Neural progenitor cell (in vitro differentiated cells): ENCODE measurements at regions not wholly inside any gene's neighbourhood (a gene's known extent, or its start where the extent isn't known, plus 50 kb on each side); places are given as distances from the start of the nearest gene placed in this dataset.

Experiments used
- DNase-seq: peaks from one replicate; pipeline ENCODE4 v3.0.0-alpha.2; 2016; ENCODE audit warnings: low spot score
- H2AFZ ChIP-seq: fragments of 200-600 bp; sonication (generic); replicated peaks from 2 replicates; pipeline ENCODE4 v1.6.1; 2016; ENCODE audit warnings: antibody characterized with exemption
- H3F3A ChIP-seq: fragments of 200-600 bp; sonication (generic); 2 replicates; pipeline ENCODE4 v1.6.1; 2016; ENCODE audit warnings: antibody characterized with exemption, low read depth
- H3K27ac ChIP-seq: fragments of 200-600 bp; sonication (generic); 2 replicates; pipeline ENCODE4 v1.5.1; 2016; ENCODE audit warnings: mild to moderate bottlenecking
- H3K27me3 ChIP-seq: fragments of 200-600 bp; sonication (generic); 2 replicates; pipeline ENCODE4 v1.6.1; 2016; ENCODE audit warnings: mild to moderate bottlenecking, moderate library complexity
- H3K36me3 ChIP-seq: fragments of 200-600 bp; sonication (generic); 2 replicates; pipeline ENCODE4 v1.5.1; 2016
- H3K4me1 ChIP-seq: fragments of 200-600 bp; sonication (generic); 2 replicates; pipeline ENCODE4 v1.6.1; 2016; ENCODE audit warnings: mixed run types
- H3K4me2 ChIP-seq: fragments of 200-600 bp; sonication (generic); 2 replicates; pipeline ENCODE4 v1.6.1; 2016
- H3K4me3 ChIP-seq: fragments of 200-600 bp; sonication (generic); 2 replicates; pipeline ENCODE4 v1.5.1; 2016
- H3K79me2 ChIP-seq: fragments of 200-600 bp; sonication (generic); 2 replicates; pipeline ENCODE4 v1.6.1; 2016; ENCODE audit warnings: low read depth
- H3K9ac ChIP-seq: fragments of 200-600 bp; sonication (generic); 2 replicates; pipeline ENCODE4 v1.6.1; 2016
- H3K9me3 ChIP-seq: fragments of 200-600 bp; sonication (generic); 2 replicates; pipeline ENCODE4 v1.5.1; 2016; ENCODE audit warnings: low read depth
- H4K20me1 ChIP-seq: fragments of 200-600 bp; sonication (generic); 2 replicates; pipeline ENCODE4 v1.6.1; 2016; ENCODE audit warnings: low read depth
- H3K27ac Mint-ChIP-seq: 3 replicates; pipeline ENCODE4 v1.8.0; 2021; ENCODE audit warnings: mixed read lengths
- H3K27me3 Mint-ChIP-seq: 2 replicates; pipeline ENCODE4 v1.8.0; 2022; ENCODE audit warnings: low read depth, mild to moderate bottlenecking, inconsistent platforms, moderate library complexity, mixed read lengths; ENCODE audit not compliant: insufficient read depth
- H3K36me3 Mint-ChIP-seq: 3 replicates; pipeline ENCODE4 v1.8.0; 2021; ENCODE audit warnings: mixed read lengths
- H3K4me1 Mint-ChIP-seq: 3 replicates; pipeline ENCODE4 v1.8.0; 2021; ENCODE audit warnings: mixed read lengths
- H3K4me3 Mint-ChIP-seq: 3 replicates; pipeline ENCODE4 v1.8.0; 2021; ENCODE audit warnings: mild to moderate bottlenecking, moderate library complexity, mixed read lengths
- H3K9me3 Mint-ChIP-seq: 3 replicates; pipeline ENCODE4 v1.8.0; 2020; ENCODE audit warnings: mixed read lengths
- EZH2 ChIP-seq: fragments of 200-600 bp; sonication (generic); IDR thresholded peaks from 2 replicates; pipeline ENCODE4 v1.6.1; 2017; ENCODE audit warnings: antibody characterized with exemption, mild to moderate bottlenecking, moderate library complexity
- EZH2phosphoT487 ChIP-seq: fragments of 200-600 bp; sonication (generic); IDR thresholded peaks from 2 replicates; pipeline ENCODE4 v1.6.1; 2017; ENCODE audit warnings: antibody characterized with exemption
- TF ChIP-seq, protein P1 (sequence below): fragments of 200-600 bp; sonication (generic); IDR thresholded peaks from 2 replicates; pipeline ENCODE4 v1.5.1; 2017; ENCODE audit warnings: antibody characterized with exemption, mild to moderate bottlenecking

DNA sequence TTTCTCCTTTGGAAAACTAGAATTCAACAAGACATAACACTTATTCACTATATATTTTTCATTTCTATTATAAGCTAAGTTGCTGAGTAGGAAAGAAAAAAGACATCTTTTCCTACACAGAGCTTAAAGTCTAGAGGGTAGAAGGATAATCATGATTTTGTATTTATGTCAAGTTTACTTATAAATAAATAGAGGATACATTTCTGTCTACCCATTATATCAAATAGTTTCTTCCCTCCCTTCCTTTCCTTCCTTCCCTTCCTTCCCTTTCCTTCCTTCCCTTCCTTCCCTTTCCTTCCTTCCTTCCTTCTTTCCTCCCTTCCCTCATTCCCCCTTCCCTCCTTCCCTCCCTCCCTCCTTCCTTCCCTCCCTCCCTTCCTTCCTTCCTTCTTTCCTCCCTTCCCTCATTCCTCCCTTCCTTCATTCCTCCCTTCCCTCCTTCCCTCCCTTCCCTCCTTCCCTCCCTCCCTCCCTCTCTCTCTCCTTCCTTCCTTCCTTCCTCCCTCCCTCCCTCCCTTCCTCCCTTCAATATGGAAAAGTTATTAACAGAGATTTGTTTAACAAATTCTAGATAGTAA is 308.4 kb upstream of the COL3A1 start:
- Histone ChIP-seq H3K27me3 (no peaks in the 10 kb centered on the region), H3K4me3 (no peak overlapping the region), H3K27ac (no peak overlapping the region), H3K4me2 (no peak overlapping the region), H4K20me1 (no peaks in the 10 kb centered on the region), H3K9ac (no peak overlapping the region), H3K9me3 (no peaks in the 10 kb centered on the region), H3F3A (no peaks in the 10 kb centered on the region), H3K36me3 (no peaks in the 10 kb centered on the region), H2AFZ (no peak overlapping the region), H3K79me2 (no peaks in the 10 kb centered on the region), H3K4me1 (no peaks in the 10 kb centered on the region)
- Mint-ChIP-seq H3K9me3 (no peaks in the 10 kb centered on the region), H3K4me3 (no peak overlapping the region), H3K27me3 (peaks cover 2% of the 10 kb centered on the region), H3K27ac (no peak overlapping the region), H3K36me3 (no peaks in the 10 kb centered on the region), H3K4me1 (peaks cover 9% of the 10 kb centered on the region)
- no peak for DNase-seq
- TF ChIP-seq, protein P1, sequence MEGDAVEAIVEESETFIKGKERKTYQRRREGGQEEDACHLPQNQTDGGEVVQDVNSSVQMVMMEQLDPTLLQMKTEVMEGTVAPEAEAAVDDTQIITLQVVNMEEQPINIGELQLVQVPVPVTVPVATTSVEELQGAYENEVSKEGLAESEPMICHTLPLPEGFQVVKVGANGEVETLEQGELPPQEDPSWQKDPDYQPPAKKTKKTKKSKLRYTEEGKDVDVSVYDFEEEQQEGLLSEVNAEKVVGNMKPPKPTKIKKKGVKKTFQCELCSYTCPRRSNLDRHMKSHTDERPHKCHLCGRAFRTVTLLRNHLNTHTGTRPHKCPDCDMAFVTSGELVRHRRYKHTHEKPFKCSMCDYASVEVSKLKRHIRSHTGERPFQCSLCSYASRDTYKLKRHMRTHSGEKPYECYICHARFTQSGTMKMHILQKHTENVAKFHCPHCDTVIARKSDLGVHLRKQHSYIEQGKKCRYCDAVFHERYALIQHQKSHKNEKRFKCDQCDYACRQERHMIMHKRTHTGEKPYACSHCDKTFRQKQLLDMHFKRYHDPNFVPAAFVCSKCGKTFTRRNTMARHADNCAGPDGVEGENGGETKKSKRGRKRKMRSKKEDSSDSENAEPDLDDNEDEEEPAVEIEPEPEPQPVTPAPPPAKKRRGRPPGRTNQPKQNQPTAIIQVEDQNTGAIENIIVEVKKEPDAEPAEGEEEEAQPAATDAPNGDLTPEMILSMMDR, result no peak
- no peak for TF ChIP-seq EZH2
- TF ChIP-seq EZH2phosphoT487, result no peak

DNA sequence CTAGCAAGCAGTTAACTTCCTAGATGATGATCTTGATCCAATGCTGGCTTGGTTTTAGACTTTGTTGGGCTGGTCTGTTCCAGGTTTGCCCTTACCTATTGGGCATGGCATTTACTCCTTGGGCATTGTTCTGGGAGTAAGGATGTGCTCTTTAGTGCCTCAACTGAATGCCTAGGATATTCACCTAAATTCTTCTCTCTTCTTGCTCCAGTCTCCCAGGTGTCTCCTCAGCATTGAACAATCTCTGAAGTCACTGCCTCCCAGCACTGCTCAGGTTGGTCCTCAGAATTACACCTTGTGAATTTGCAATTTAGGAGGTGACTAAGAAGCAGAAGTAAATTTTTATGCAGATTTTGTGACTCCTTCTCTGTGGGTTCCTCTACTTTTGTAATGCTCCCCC is 307.7 kb upstream of the COL3A1 start:
- H3K4me3 Mint-ChIP-seq, result no peak overlapping the region
- Histone ChIP-seq H3K9me3 (no peaks in the 10 kb centered on the region), H3K4me2 (no peak overlapping the region)

DNA sequence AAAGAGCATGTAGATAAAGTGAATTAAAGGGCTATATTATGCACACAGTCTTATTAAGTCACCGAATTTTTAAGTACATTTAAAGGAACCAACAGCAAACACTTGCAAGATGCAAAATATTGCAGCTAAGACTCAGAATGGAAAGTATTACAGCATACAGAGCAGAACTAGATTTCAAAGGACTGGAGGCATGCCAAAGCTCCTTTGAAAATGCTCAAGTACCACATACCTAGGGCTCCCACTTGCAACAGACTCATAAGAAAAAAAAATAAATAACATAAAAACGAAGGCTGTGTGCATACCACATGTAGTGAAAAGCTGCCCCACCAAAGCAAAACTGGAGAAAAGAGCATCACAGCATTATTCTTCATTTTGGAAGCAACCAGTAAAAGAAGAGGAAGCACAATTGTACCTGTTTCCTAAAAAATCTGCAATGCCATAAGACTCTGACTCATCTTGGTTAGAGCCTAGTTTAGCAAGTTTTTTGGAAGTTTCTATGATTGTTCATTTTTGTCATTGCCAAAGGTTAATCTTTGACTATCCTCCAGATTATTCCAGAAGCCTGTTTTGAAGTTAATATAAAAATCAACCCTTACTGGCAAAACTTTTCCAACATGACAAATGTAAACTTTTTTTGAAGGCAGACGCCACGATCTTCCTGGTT is 306.0 kb upstream of the COL3A1 start:
- DNase-seq, result no peak
- no peaks in the 10 kb centered on the region for H3K9me3 Mint-ChIP-seq
- no peaks in the 10 kb centered on the region for H4K20me1 ChIP-seq

More for the DNA sequence above, 307.7 kb upstream of the COL3A1 start:
- Mint-ChIP-seq H3K27me3 (peaks cover 2% of the 10 kb centered on the region), H3K9me3 (no peaks in the 10 kb centered on the region), H3K4me1 (peaks cover 9% of the 10 kb centered on the region), H3K36me3 (no peaks in the 10 kb centered on the region), H3K27ac (no peak overlapping the region)
- Histone ChIP-seq H3K27me3 (no peaks in the 10 kb centered on the region), H3K27ac (no peak overlapping the region), H4K20me1 (no peaks in the 10 kb centered on the region), H3K9ac (no peak overlapping the region), H3K4me1 (no peaks in the 10 kb centered on the region), H3K4me3 (no peak overlapping the region), H3F3A (no peaks in the 10 kb centered on the region), H3K79me2 (no peaks in the 10 kb centered on the region), H2AFZ (no peak overlapping the region), H3K36me3 (no peaks in the 10 kb centered on the region)
- TF ChIP-seq, protein P1, result no peak
- TF ChIP-seq EZH2 (no peak), EZH2phosphoT487 (no peak)
- no peak for DNase-seq

More for the DNA sequence above, 306.0 kb upstream of the COL3A1 start:
- H3K79me2 ChIP-seq, result no peaks in the 10 kb centered on the region
- Mint-ChIP-seq H3K27ac (no peak overlapping the region), H3K36me3 (no peaks in the 10 kb centered on the region), H3K4me1 (peaks cover 9% of the 10 kb centered on the region), H3K27me3 (peaks cover 2% of the 10 kb centered on the region), H3K4me3 (no peak overlapping the region)
- H2AFZ ChIP-seq, result no peak overlapping the region
- no peaks in the 10 kb centered on the region for H3K27me3 ChIP-seq
- H3K9ac ChIP-seq, result no peak overlapping the region
- H3K4me3 ChIP-seq, result no peak overlapping the region
- no peak overlapping the region for H3K4me2 ChIP-seq
- H3K36me3 ChIP-seq, result no peaks in the 10 kb centered on the region
- H3K4me1 ChIP-seq, result no peaks in the 10 kb centered on the region
- H3F3A ChIP-seq, result no peaks in the 10 kb centered on the region
- H3K9me3 ChIP-seq, result no peaks in the 10 kb centered on the region
- TF ChIP-seq, protein P1, result no peak
- no peak for TF ChIP-seq EZH2phosphoT487
- H3K27ac ChIP-seq, result no peak overlapping the region
